GM21526 (cell line): ENCODE measurements at regions not wholly inside any gene's neighbourhood (a gene's known extent, or its start where the extent isn't known, plus 50 kb on each side); places are given as distances from the start of the nearest gene placed in this dataset.

Experiments
- ATAC-seq: cut with Tn5 transposase; IDR thresholded peaks from one replicate; pipeline ENCODE4 v1.9.1; 2021; ENCODE audit warnings: moderate library complexity; ENCODE audit not compliant: unreplicated experiment, low FRiP score

GRCh38 chr6:156175971-156176421 is 601.2 kb upstream of the ARID1B start:
- ATAC-seq, result no peak

GRCh38 chr6:156175433-156175832 is 601.7 kb upstream of the ARID1B start:
- ATAC-seq, result no peak

DNA sequence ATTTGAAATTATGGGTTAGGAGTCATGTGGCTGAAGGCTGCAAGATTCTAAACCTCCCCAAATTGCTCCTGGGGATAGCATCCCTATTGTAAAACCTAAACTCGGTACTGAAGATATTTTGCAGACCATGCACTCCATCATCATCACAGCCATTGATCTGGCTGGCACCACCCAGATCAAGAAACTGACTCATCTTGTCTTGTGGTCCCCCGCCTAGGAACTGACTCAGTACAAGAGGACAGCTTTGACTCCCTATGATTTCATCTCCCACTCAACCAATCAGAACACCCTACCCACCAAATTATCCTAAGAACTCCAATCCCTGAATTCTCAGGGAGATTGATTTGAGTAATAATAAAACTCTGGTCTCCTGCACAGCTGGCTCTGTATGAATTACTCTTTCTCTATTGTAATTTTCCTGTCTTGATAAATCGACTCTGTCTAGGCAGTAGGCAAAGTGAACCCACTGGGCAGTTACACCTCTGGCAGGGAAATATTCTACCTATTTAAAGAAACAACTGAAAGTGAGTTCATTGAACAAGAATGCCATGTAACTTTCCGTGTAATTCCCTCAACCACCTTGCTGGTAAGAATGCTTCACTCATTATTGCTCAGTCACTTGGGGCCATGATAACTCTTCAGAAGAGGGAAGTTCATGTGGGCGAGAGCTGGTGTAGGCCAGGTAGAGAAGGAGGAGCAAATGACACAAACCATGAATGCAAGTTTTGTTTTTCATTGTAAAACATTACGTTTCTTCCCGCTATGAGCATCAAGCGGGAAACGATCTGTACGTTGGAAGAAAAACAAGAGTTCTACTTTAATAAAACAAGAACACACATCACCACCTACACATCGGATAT is 602.9 kb upstream of the ARID1B start:
- no peak for ATAC-seq

DNA sequence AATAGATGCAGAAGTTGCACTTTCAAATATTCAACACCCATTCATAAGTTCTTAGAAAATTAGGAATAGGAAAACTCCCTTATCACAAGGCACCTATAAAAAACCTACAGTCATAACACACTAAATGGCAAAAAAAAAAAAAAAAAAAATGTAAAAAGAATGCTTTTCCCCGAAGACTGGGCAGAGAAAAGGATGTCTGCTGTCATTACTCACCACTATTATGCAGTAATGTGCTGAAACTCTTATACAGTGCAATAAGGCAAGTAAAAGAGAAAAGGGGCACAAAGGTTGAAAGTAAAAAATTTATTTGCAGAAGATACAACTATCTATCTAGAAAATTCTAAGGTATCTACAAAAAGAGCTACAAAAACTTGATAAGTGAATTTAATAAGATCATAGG is 607.8 kb upstream of the ARID1B start:
- no peak for ATAC-seq

- no peak for ATAC-seq
Measured at GRCh38 chr6:156167625-156168071, 609.5 kb upstream of the ARID1B start.

- no peak for ATAC-seq
Measured at GRCh38 chr6:156167016-156167624, 610.1 kb upstream of the ARID1B start.

DNA sequence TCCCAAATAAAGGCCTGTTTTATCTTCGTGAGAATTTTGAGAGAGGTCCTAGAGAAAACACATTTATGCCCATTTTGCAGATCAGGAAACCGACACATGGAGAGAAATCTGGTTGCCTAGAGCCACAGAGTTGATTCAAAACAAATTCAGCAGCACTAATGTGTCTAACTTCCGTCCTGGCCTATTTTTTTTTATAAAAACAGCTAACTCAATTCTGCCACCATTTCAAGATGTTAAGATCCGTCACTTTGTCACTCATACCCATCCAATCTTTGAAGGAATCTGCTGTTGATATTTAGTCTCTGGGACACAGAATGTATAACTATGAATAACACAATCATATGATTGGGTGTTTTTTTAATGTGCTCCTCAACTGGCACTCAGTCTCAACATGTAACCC is 611.1 kb upstream of the ARID1B start:
- ATAC-seq, result no peak

GRCh38 chr6:156164701-156165452 is 612.3 kb upstream of the ARID1B start:
- ATAC-seq, result no peak

DNA sequence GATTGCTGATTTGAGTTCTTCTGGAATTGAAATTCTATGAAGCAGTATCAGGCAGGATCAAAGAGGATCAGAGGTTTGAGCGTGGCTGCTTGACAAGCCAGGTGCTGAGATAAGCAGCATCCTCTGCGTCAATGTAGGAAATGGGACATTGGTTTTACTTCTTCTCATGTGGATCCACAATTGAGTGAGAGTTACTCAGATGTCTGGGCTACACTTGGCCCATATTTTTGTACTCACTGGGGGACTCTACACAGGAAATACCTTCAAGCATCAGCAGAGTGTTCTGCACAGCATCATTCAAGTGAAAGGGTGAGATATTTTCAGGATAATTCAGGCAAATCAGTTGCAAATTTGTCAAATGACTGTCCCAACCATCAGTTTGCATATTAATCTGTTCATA is 613.9 kb upstream of the ARID1B start:
- ATAC-seq, result no peak

DNA sequence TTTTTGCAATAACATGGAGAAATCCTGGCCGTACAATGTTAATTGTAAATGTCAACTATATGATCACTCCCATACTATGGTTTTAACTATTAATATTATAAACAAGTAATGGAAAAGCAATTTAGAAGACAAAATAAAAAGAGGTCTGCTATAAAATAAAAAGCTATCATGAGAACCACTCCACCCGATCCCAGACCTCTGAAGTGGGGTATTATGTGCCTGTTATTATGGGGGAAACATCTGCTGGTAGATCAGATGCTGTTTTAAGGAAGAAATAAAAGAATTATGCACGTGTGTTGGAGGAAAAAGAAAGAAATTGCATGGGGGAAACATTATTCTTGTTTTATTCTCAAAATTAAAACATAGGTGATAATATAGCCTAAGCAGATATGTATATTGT is 615.7 kb upstream of the ARID1B start:
- no peak for ATAC-seq

DNA sequence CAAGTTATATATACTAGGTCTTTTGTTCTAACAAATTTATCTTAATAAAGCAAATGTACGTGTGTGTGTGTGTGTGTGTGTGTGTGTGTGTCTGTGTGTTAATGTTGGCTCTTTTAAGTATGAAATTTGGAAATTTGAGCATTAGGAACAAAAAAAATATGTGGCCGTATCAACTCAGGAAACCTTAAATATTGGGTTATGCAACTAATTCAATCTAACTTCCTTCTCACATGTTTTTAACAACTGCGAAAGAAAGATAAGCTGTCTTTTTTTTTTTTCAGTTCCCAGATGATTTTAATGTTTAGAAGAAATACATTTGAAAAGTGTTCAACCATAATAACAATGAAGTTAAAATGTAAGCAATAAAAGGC is 616.4 kb upstream of the ARID1B start:
- ATAC-seq, result no peak

DNA sequence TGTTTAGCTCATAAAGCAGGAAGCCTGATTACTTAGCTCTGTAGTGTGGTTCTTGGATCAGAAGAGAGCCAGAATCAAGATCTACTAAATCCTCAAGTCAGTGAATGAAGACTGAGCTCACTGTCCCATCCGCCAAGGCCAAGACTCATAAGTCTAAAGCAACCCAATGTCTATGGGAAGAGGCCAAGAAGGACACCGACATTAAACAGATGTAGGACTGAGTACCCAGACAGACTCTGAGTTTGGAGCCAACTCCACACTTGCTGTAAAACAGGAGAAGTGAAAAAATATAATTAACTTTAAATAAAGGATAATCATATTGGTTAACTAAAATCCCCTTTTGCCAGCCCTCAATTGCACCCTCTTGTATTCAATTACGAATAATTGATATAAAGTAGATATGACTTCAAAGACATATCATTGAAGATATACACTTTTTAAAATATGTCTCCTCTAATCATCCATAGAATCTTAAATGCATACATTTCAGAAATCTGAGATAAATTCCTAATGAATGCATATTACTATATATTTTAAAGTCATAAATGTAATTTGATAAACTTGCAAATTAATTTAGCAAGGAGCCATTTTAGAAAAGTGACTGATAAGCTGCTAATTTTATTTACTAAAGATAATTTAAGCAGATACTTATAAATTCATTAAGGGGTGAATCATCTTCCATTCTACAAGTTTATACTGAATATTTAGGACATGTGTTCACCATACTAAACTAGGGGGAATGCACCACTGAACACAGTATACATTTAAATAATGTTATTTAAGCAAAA is 617.0 kb upstream of the ARID1B start:
- no peak for ATAC-seq

- ATAC-seq, result no peak
Measured at GRCh38 chr6:156154896-156155295, 622.3 kb upstream of the ARID1B start.

DNA sequence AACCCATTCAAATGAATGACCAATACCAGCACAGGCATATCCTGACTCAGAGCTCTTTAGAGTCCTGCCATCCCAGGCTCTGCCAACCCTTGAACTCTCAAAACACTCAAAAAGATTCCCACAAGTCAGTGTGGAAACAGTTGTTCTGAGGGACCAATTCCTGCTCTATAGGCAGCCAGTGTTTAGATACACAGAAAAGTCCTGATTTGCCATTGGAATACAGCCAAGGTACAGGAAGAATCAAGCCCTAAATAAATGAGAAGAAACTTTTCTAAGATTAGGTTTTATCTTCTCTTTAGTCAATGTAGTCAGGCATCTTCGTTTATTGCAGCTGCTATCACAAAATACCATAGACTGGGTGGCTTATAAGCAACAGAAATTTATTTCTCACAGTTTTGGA is 626.8 kb upstream of the ARID1B start:
- ATAC-seq, result no peak

DNA sequence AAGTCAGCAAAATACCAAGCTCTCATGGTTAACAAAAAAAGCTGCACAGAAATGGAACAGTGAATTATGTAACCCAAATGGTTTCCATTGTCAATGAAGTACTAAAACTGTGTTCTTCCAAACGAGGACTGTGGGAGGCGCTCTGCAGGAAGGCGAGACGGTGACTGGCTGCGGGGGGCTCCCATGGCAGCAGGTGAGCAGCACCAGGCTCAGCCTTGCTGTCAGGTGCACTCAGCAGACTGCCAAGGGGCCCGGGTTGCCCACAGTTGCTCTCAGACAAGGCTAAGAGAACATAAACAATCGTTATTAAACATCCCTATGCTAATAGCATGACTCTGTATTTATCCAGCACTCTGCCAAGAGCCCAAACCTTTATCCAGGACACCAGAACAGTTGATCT is 630.3 kb upstream of the ARID1B start:
- no peak for ATAC-seq

DNA sequence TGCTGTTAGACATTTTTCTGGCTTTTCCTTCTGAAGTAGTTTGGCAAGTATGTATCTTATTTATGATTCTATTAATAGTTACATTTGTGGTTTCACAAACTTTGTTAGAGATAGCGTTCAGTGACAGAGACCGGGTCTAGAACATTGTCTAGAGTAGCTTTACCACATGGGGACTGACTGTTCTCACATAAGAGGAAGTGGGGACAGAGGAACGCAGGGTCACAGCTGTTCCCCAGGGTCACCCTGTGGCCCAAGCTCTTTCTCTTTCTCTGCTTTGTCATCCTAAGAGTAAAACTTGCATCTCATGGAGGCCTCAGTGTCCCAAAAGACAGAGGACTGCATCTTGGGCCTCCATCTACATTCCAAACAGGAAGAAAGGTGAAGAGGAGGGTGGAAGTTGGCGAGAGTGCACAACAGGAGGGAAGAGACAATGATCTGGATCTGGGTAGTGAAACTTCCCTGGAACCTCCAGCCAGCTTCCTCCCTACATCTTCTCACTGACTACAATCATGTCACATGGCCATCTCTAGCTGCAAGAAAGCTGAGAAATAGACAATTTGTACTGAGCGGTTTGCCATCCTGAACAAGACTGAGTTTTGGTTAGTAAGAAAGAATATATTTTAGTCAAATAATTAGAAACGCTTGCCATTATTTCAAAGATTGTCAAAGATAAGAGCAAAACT is 645.8 kb upstream of the ARID1B start:
- peak; percentile 99 for ATAC-seq

DNA sequence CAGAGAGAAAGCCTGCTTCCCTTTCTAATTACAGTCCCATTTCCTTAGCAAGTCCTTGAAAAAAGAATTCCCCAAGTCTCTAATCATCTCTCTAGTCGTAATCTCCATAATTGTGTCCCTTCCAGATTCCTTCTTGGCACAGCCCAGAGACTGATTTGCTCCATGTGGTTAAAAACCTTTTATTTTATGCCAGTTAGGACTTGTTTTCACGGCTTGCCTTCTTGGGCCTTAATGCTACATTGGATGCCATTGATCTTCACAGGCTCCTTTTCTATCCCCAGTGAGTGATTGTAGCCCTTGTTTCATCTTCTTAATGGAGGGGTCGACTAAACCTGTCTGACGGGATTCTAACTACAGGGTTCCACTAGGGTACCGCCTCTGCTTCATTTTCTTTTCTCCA is 650.6 kb upstream of the ARID1B start:
- no peak for ATAC-seq

GRCh38 chr6:156125844-156126243 is 651.3 kb upstream of the ARID1B start:
- ATAC-seq, result no peak

- ATAC-seq, result no peak
Measured at GRCh38 chr6:156123731-156124130, 653.4 kb upstream of the ARID1B start.

- no peak for ATAC-seq
Measured at GRCh38 chr6:156121973-156122372, 655.2 kb upstream of the ARID1B start.
